HG02678 (cell line): ENCODE measurements at regions not wholly inside any gene's neighbourhood (a gene's known extent, or its start where the extent isn't known, plus 50 kb on each side); places are given as distances from the start of the nearest gene placed in this dataset.

Source experiments
- ATAC-seq: cut with Tn5 transposase; IDR thresholded peaks from one replicate; pipeline ENCODE4 v1.9.1; 2021; ENCODE audit warnings: mild to moderate bottlenecking, moderate library complexity; ENCODE audit not compliant: unreplicated experiment

DNA sequence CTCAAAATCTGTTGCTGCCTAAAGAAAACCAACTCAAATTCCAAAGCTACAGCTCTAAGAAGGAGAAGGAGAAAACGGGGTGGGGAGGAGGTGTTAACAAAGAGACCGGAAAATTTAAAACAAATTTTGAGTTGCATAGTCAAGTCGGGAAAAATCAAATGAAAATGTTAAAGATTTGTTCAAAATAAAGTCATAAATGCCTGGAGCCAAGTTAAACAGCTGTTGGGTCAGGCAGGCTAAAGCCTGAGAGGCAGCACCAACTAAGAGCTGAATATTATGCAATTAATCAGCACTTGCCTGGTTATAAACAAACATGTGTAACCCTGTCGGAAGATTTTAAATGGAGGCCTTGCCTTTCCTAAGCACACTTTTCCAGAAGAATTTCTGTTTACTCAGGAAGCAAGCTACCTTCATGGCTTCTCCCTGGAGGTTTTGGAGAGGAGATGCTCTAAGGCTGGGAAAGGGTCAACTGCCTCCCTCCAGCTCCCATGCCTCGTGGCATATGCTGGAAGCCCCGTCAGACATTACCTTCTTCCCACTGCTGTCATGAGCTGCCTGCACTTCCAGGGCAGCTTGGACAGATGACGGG, 270.5 kb downstream of the DMRT2 start:
- ATAC-seq = no peak

DNA sequence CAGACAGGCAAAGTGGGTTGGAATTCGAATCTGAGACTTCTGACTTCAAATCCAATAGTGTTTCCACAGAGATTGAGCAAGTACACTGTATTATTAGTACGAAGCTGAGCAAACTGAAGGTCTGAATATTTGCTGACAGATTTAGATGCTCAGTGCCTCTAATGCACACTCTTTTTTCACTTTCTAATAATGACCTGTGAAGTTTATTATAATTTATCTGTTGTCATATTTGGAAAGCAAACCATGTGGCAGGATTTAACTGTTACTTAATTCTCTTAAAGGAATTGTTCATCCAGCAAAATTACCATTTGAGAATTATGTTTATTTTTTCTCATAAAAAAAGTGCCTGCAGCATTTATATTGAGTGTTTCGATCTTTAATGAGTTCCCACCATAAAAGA, 277.3 kb downstream of the DMRT2 start:
- no peak for ATAC-seq

DNA sequence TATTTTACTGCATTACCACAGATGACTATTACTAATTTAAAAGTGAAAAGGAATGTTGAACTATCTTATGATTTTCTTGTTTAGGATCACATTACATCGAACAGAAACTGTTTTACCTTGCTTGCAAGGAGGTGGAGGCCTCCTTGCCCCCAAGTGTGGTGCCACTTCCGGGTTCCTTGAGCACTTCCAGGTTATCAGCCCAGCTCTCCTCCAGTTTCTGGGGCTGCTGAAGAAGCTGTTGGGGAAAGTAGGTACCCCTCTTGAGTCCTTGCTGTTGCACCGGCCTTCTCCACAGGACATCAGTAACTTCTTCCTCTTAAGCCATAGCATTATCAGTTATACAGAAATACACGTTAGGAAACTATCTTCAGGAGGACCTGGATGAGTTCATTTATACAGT, 278.2 kb downstream of the DMRT2 start:
- ATAC-seq = no peak

DNA sequence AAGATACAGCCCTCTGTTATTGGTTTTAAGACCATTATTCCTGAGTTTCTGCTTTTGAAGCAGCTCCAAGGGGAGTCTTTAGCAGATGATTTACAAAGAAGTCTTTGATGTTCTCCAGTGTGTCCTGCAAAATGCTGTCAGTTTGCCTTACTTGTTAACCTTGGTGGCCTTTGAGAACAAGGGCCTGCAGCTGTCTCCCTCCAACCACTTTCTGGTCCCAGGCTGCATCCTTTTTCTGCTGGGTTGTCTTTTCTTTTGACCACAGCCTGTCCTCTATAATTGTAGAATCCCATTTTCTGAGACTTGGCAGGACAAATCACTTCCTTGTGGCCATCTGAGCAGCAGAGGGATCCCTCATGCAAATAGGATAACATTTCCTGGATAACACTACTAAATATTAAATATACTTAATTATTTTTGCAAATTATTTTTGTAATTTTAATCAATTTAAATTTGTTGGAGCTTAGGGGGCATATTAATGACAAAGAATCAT, 281.4 kb downstream of the DMRT2 start:
- ATAC-seq = no peak

DNA sequence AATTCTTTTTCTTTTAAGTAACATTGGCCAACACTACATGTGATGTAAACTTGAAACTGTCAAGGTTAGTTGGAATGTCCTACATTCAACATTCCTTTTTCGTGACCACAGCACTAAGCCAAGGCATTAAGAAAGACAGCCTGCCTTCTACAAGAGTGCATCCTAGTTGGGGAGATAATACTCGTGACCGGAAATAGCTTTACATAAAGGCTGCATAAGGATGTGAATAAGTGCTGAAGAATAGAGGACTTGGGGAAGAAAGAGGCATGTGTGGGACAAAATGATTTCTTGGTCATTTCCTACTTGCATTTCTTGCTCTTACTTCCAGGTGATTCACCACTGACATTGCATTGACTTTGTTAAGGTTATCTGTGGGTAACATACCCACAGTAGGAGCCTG, 282.0 kb downstream of the DMRT2 start:
- ATAC-seq = no peak

DNA sequence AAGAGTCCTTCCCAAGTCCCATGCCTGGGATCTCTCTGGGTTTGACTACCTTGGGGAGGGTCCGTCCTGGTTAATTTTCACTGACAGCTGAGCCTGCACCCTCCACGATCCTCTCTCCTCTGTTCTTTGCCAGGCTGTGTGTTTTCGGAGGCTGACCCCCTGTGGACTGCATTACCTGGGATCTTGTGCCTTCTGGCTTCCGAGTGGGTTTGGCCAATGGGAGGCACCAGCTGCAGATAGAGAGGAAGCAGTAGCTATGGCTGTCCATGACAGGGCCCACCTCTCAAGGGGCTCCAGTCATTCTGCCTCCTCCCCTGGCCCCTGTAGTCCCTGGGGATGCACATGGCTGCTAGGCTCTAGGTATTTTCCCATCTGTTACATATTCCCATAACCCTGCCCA, 285.0 kb downstream of the DMRT2 start:
- no peak for ATAC-seq

DNA sequence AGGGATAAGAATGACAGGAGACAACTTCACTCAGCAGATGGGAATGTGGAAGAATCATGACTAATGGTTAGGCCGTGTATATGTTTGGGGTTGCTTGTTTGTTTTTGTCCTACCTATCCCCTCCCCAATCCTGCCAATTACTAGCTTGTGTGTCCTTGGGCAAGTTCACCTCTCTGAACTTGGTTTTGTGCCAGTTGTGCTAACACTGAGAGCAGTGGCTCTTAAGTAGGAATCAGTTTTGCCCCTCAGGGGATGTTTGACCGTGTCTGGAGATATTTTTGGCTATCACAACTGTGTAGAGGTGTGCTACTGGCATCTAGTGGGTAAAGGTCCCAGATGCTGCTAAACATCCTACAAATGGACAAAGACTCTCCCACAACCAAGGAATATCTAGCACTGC, 287.0 kb downstream of the DMRT2 start:
- ATAC-seq = no peak

DNA sequence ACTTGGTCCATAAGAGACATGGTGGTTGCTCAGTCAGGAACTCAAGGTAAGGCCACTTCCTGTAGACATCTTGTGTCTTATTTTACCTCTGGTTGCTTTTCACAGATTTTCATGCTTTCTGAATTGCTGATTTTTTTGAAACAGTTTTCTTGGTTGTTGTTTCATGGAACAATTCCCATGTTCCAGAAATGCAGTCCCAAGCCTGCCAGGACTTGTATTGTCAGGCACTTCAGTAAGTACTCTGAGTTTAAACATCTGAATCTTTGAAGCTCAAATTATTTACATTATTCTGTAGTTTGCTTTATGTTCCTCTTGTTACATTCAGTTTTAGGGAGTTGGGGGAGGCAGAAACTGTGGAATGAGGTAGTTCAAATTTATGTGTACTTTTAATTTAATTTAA, 290.2 kb downstream of the DMRT2 start:
- no peak for ATAC-seq

DNA sequence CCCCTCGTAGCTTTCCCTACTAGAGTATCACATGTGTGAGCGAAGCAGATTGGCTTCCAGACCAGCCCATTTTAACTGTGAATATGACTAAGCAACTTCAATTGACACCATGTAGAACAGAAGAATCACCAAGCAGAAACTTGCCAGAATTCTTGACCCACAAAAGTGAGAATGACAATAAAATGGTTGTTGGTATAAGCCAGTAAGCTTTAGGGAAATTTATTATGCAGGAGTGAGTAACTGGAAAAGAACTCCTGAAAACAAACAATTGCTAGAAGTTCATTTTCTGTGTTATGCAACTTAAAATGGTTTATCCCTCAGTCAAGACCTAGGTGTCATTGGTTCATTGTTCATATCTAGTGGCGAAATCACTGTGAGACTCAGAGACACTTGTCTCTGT, 303.1 kb downstream of the DMRT2 start:
- no peak for ATAC-seq

DNA sequence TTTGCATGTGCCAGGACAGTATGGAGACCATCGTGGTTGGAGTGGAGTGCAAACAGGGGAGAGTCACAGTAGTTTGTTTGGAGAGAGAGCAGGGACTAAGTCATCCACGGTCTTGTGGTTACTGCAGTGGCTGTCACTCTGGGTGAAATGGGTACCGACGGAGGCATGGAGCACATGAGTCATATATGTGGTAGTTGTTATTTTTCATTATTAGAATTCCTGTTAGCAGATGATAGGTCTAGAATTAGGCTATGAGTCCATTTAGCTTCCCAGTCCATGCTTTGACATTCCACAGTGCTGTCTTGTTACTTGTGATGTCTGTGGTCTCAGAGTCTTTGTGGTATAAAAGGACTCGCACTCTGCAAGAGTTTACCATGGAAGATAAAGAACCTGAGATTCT, 303.9 kb downstream of the DMRT2 start:
- ATAC-seq = no peak

DNA sequence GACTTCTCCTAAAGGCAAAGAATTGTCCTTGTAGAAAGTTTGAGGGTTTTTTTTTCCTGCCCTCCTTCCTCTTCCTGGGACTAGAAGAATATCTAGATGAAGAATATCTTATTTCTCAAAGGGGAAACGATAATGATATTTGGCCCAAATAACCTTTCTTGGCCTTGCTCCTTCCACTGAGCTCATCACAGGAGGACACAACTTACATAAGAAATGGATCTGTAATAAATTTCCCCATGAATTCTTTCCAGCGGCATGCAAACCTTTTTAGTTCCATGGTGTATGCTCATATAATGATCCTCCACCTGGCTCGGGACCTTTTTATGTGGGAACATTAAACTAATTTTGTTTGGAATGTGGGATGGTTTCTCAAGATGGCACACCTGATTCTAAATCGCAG, 304.4 kb downstream of the DMRT2 start:
- ATAC-seq = no peak

DNA sequence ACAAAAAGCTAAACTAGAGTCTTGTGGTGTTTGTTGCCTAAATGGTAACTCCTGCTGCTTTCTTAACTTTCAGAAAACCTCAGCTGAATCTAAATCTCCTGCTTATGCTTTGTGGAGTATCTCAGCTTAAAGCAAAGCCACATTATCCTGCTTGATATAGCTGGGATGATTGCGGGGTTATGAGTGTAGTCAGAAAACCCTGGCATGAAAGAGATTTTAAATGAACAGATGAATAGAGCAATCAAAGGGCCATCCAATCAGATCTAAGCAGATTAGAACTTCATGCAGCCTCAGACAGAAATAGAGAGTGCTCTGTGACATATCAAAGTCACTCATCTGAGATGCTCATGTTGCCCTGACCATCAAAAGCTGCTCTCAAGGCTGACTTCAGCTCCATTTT, 305.5 kb downstream of the DMRT2 start:
- no peak for ATAC-seq

DNA sequence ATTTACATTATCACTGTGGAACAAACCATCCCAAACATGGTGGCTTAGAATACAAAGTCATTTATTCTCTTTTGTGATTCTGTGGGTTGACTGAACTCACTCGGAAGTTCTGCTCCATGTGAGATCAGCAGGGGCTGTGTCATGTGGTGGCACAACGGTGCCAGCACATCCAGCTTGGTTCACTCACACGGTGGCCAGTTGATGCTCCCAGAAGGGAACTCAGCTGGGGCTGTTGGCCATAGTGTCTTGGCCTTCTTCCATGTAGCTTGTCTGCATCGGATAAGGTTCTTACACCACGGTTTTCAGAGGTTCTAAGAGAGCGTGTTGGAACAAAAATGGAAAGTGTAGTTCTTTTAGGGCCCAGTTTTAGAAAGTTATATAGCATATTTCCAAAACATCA, 312.7 kb downstream of the DMRT2 start:
- ATAC-seq = no peak

DNA sequence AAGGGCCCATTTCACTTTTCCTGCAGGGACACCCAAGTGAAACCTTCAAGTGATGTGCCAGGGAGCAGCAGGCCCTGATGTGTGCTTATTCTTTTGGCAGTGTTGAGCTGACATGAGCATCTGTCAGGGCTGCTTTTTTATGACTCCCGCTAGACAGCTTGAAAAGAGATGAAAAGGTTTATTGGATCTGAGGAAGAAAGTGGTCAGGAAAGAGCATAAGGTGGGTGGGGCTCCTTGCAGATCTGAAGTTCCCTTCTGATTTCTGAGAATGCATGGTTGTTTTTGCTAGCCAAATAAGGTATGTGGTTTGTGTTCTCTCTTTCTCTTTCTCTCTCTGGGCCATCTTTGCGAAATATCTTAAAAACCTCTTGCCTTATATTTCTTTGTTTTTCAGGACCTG, 316.1 kb downstream of the DMRT2 start:
- ATAC-seq = no peak

DNA sequence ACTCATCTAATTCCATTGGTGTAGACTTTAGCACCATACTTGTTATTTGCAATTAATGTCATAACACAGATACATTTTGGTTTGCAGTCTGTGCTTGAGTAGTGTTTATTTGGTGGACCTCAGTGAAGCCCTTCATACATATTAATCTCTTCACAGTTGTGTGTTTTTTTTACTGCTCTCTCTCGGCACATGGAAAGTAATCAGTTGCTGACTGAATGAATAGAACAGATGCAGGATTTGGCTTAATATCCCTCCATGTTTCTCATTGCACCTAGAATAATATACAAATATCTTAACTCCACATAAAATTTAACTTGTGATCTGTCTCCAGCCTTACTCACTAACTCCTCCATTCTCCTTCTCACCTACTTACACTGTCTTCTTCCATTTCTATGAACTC, 319.1 kb downstream of the DMRT2 start:
- no peak for ATAC-seq

DNA sequence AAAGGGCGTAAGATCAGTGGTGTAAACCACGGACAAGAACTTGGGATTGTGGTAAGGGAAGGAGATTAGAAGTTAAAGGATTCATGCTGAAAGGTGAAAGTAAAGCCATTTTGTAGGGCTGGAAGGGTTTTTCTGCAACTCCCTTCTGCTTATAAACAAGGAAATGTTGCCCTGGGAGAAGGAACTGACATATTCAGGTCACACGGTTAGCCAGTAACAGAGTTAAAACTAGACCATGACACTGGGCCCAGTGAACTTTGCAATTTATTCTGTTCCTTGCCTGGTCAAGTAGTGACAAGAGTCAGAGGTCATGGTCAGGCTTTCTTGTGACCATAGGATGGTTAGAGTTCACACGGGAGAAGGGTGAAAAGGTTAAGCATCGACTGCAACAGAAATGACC, 323.3 kb downstream of the DMRT2 start:
- ATAC-seq = no peak

DNA sequence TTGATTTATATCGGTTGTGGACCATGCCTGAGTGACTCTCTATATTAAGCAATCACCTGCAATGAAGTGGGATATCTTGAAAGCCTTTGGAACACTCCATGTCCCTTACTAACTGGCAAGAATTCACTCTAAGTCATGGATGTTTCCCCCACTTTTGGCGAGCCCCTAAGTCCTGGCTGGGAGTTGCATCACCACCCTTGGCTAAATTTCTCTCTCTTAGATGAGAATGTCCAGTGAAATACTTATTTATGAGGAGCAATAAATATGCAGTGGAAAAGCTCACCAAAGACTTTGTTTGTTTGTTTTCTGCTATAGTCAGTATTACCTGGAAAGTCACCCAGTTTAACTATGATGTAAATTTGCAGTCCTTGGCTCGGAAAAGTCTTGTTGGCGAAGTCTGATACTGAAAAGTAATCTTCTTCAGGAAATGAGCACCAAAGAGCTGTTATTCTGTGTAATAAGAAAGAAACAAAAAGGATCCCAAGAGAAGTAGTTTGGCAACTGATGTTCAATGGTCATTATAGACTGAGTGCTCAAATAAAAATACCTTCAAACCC, 333.8 kb downstream of the DMRT2 start:
- ATAC-seq = no peak

DNA sequence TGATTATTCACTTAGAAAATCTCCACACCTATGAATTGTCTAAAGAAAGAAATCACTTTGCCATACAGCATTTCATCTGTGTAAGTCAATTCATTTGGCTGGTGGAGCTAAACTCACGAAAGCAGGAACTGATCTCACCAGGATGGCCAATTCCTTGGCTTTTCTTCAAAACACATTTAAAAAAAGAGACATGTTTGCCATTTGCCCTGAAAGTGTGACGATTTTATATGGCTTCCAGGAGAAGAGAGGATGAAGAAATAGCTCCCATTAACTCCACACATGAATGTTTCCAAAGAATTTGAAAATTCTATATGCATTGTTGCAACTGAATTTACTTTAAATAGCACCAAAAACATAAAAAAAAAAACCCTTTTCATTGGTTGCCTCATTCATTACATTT, 334.7 kb downstream of the DMRT2 start:
- ATAC-seq = no peak

DNA sequence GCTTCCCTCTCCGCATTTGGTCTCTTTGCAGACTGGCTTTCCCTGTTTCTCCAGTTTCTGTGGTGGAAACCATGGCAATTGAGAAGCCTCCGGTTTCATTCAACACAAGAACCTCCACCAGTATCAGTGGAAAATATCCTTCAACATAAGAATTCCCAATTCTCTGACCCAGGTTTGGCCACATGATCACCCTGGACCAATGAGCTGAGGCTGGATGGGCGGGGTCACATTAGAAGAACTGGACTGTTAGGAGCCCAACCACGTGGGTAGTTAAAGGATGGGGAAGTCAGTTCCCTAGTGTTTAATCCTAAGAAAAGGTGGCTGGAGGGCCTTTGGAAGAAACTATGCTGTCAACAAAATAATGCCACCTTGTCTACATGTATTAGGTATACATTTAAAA, 336.3 kb downstream of the DMRT2 start:
- no peak for ATAC-seq

DNA sequence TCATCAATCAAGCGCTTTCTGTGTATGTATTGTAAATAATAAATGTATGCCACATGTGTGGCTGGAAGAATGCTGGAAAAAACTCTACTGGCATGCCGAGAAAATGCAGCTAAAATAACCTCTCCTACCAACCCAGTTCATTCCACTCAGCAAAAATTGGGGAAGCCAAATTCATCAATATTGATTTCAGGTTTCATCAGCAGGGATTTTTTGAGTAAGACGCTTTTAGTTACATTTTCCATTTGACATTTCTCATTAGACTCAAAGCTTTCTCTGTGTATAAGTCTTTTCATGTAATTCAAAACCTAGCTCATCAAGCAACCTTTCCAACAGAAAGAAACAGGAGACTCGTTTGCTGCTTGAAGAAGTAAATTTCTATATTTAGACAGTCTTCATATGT, 338.1 kb downstream of the DMRT2 start:
- ATAC-seq = no peak

DNA sequence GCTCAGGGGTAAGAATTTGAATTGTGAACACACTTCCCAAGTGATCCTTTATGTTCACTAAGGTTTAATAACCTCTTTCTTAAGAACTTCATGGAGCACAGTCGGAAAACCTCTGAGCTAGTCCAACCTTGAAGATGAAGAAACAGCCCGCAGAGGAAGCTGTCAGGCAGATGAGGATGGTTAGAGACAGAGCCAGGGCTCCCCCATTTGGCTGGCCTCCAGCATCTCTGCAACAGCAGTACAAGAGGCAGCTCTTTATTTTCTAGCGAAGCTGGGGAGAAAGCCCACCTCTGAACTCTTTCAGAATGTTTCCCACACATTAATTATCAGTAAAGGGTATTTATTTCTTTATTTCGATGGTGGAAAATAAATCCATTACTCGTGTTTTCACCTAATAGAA, 350.8 kb downstream of the DMRT2 start:
- ATAC-seq = no peak

DNA sequence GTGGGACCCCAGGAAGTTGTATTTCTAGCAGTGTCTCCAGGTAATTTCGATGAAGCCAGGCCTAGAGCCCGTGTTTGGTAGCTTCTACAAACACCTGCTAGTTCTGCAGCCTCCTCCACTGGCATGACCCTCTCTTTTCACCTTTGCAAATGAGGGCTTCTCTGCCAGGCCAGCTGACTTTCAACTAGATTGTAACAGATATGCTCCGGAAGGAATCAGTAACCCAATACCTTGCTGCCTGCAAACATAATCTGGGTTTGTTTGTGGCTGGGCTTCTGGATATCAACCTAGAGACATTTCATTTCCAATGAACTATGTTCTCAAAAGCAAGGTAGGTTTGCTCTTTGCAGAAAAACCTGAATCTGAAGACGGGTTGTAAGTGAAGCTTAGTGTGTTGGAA, 354.8 kb downstream of the DMRT2 start:
- no peak for ATAC-seq

DNA sequence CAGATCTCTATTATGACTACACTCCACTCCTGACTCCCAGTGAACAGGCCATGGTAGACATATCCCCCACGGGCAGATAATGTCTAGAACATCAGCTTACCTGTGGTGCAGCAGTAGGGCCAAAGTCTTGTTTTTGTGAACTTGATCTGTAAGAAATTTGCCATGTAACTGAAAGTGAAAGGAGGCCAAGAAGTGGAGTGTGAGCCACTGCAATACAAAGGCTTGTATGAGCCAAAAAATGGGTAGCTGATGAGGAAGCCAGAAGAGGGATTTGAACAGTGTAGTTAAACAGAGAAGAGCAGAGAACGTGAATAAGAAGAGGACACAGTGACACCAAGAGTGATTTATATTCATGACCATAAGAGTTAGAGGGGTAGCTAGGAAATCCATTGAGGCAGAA, 361.7 kb downstream of the DMRT2 start:
- no peak for ATAC-seq
